Caco-2 (cell line): ENCODE measurements at regions not wholly inside any gene's neighbourhood (a gene's known extent, or its start where the extent isn't known, plus 50 kb on each side); places are given as distances from the start of the nearest gene placed in this dataset.

Experiments
- BruUV-seq: library from RNA; stranded (reverse); fragments of 400-500 nt; replicated peaks from 2 replicates; lab custom pipeline; 2021; lab: Mats Ljungman, UMichigan
- CTCF ChIA-PET: fragments of 300-600 bp; sonication (Branson Sonifier 250); formaldehyde crosslinking; loops from one replicate; lab custom pipeline; 2022; ENCODE audit warnings: antibody characterized with exemption; lab: Charles Lee
- POLR2A ChIA-PET: fragments of 300-600 bp; sonication (Branson Sonifier 250); formaldehyde crosslinking; loops from one replicate; lab custom pipeline; 2022; ENCODE audit warnings: antibody characterized with exemption; lab: Charles Lee
- DNase-seq, 2 experiments: peaks; one replicate each; pipeline versions ENCODE4 v3.0.0 to v3.0.0-alpha.2; 2020 to 2022
- H3K27me3 ChIP-seq: replicated peaks from 2 replicates; pipeline ENCODE4 v1.6.0; 2011; ENCODE audit warnings: low read length; ENCODE audit not compliant: control insufficient read depth, insufficient read depth
- H3K36me3 ChIP-seq: 2 replicates; pipeline ENCODE4 v1.5.1; 2011; ENCODE audit warnings: low read length; ENCODE audit not compliant: control insufficient read depth, insufficient read depth
- H3K4me1 ChIP-seq: fragments of 250-450 bp; sonication (Bioruptor Pico); 2 replicates; pipeline ENCODE4 v1.5.1; 2020; ENCODE audit warnings: mild to moderate bottlenecking
- H3K4me3 ChIP-seq: 2 replicates; pipeline ENCODE4 v1.5.1; 2011; ENCODE audit warnings: low read depth, mild to moderate bottlenecking, control low read depth, low read length
- H3K9me3 ChIP-seq: fragments of 250-450 bp; sonication (Bioruptor Pico); 2 replicates; pipeline ENCODE4 v1.5.1; 2020; ENCODE audit warnings: mild to moderate bottlenecking, moderate library complexity
- H3K27ac Mint-ChIP-seq: one replicate; pipeline ENCODE4 v1.8.0; 2022; ENCODE audit warnings: mixed read lengths; ENCODE audit not compliant: unreplicated experiment
- H3K27me3 Mint-ChIP-seq: one replicate; pipeline ENCODE4 v1.8.0; 2022; ENCODE audit warnings: mixed read lengths; ENCODE audit not compliant: insufficient read depth, unreplicated experiment
- H3K36me3 Mint-ChIP-seq: one replicate; pipeline ENCODE4 v1.8.0; 2022; ENCODE audit warnings: mild to moderate bottlenecking, mixed read lengths; ENCODE audit not compliant: insufficient read depth, unreplicated experiment
- H3K4me1 Mint-ChIP-seq: one replicate; pipeline ENCODE4 v1.8.0; 2022; ENCODE audit warnings: low read depth, mixed read lengths; ENCODE audit not compliant: unreplicated experiment
- H3K4me3 Mint-ChIP-seq: one replicate; pipeline ENCODE4 v1.8.0; 2022; ENCODE audit warnings: mild to moderate bottlenecking, moderate library complexity, mixed read lengths; ENCODE audit not compliant: unreplicated experiment
- H3K9me3 Mint-ChIP-seq: one replicate; pipeline ENCODE4 v1.8.0; 2022; ENCODE audit warnings: mixed read lengths; ENCODE audit not compliant: unreplicated experiment
- intact Hi-C: fragments of 100-400 bp; cut with micrococcal nuclease; formaldehyde crosslinking; loops from one replicate; pipeline ENCODE4 v1.10.0; 2022; ENCODE audit not compliant: unreplicated experiment
- TF ChIP-seq, protein P1 (sequence below), 2 experiments: fragments of 200-600 bp in 1 of 2; IDR thresholded peaks; 1 replicate in 1 of 2; 2 replicates in 1 of 2; pipeline versions ENCODE4 v1.5.1 to v1.8.0; 2011 to 2022; ENCODE audit warnings: antibody characterized with exemption in 1 of 2, control low read depth in 1 of 2, inconsistent platforms in 1 of 2, low read depth in 1 of 2, low read length in 1 of 2, mild to moderate bottlenecking in 1 of 2, moderate library complexity in 1 of 2; ENCODE audit not compliant: insufficient read depth in 1 of 2, severe bottlenecking in 1 of 2, unreplicated experiment in 1 of 2

DNA sequence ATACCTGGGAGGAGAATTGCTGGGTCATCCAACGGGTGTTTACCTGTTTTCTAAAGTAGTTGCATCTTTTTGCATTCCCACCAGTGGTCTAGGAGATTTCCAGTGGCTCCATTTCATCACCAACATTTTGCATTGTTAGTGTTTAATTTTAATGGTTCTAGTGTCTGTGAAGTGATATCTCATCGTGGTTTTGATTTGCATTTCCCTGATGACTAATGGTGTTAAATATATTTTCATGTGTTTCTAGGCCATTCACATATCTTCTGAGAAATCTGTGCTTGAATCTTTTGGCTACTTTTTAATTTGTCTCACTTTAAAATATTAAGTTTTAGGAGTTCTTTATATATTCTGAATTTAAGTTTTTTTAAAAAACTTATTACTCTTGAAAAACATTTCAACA is 439.6 kb downstream of the TMEM135 start:
- Mint-ChIP-seq H3K27ac (no peak overlapping the region), H3K9me3 (peaks cover 12% of the 10 kb centered on the region), H3K27me3 (no peaks in the 10 kb centered on the region), H3K4me3 (no peak overlapping the region), H3K4me1 (no peaks in the 10 kb centered on the region), H3K36me3 (no peaks in the 10 kb centered on the region)
- intact Hi-C loops, result no loop called here
- ChIA-PET POLR2A (no interaction called here), CTCF (no interaction called here)
- Histone ChIP-seq H3K27me3 (no peaks in the 10 kb centered on the region), H3K4me1 (no peaks in the 10 kb centered on the region), H3K9me3 (no peaks in the 10 kb centered on the region; the same call in 1 of the 2 replicates), H3K36me3 (no peaks in the 10 kb centered on the region), H3K4me3 (no peak overlapping the region)
- DNase-seq, result no peak
- TF ChIP-seq, protein P1, sequence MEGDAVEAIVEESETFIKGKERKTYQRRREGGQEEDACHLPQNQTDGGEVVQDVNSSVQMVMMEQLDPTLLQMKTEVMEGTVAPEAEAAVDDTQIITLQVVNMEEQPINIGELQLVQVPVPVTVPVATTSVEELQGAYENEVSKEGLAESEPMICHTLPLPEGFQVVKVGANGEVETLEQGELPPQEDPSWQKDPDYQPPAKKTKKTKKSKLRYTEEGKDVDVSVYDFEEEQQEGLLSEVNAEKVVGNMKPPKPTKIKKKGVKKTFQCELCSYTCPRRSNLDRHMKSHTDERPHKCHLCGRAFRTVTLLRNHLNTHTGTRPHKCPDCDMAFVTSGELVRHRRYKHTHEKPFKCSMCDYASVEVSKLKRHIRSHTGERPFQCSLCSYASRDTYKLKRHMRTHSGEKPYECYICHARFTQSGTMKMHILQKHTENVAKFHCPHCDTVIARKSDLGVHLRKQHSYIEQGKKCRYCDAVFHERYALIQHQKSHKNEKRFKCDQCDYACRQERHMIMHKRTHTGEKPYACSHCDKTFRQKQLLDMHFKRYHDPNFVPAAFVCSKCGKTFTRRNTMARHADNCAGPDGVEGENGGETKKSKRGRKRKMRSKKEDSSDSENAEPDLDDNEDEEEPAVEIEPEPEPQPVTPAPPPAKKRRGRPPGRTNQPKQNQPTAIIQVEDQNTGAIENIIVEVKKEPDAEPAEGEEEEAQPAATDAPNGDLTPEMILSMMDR (IDR thresholded peaks at IDR 0.05; ENCODE audit: insufficient read depth in 1 of 2, low read depth in 1 of 2, low read length in 1 of 2, severe bottlenecking in 1 of 2, unreplicated experiment in 1 of 2), result no peak
- no TSS peak for BruUV-seq

DNA sequence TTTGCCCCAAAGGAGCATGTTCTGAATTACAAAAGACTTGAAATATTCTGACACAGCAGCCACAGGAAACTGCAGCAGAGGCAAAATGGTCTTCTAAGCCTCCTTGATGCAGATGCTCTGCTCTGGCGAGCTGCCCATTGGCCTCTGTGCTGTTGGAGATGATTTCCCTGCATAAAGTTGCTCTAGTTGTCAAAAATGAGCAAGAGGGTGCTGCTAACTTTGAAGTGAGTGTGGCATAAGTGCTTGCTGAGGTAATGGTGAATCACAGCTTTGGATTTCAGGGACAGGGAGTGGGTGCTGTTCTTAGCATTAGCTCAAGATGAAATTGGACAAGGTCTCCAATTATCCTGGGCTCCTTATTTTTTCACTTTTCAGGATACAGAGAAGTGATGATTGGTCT is 435.4 kb downstream of the TMEM135 start:
- DNase-seq, result no peak
- no TSS peak for BruUV-seq
- Mint-ChIP-seq H3K4me1 (no peaks in the 10 kb centered on the region), H3K36me3 (no peaks in the 10 kb centered on the region), H3K27me3 (no peaks in the 10 kb centered on the region), H3K4me3 (no peak overlapping the region), H3K27ac (no peak overlapping the region), H3K9me3 (peaks cover 1% of the 10 kb centered on the region)
- intact Hi-C loops, result no loop called here
- Histone ChIP-seq H3K36me3 (no peaks in the 10 kb centered on the region), H3K27me3 (no peaks in the 10 kb centered on the region), H3K9me3 (no peaks in the 10 kb centered on the region), H3K4me1 (no peaks in the 10 kb centered on the region), H3K4me3 (no peak overlapping the region)
- TF ChIP-seq, protein P1 (IDR thresholded peaks at IDR 0.05; ENCODE audit: insufficient read depth in 1 of 2, low read depth in 1 of 2, low read length in 1 of 2, severe bottlenecking in 1 of 2, unreplicated experiment in 1 of 2), result no peak
- ChIA-PET POLR2A (no interaction called here), CTCF (interaction anchor here (0.7 kb wide), 1 partner anchor 45 kb away, joined by 7 read pairs; no protein-coding TSS in a partner anchor)

GRCh38 chr11:87466223-87466622 is 428.5 kb downstream of the TMEM135 start:
- no TSS peak for BruUV-seq
- Mint-ChIP-seq H3K27ac (no peak overlapping the region), H3K9me3 (peaks cover 10% of the 10 kb centered on the region), H3K36me3 (no peaks in the 10 kb centered on the region), H3K4me3 (no peak overlapping the region), H3K27me3 (no peaks in the 10 kb centered on the region), H3K4me1 (no peaks in the 10 kb centered on the region)
- no peaks in the 10 kb centered on the region for H3K36me3 ChIP-seq
- TF ChIP-seq, protein P1 (IDR thresholded peaks at IDR 0.05; ENCODE audit: insufficient read depth in 1 of 2, low read depth in 1 of 2, low read length in 1 of 2, severe bottlenecking in 1 of 2, unreplicated experiment in 1 of 2), result no peak
- H3K9me3 ChIP-seq, result no peaks in the 10 kb centered on the region; the same call in 1 of the 2 replicates
- peaks cover 24% of the 10 kb centered on the region for H3K4me1 ChIP-seq
- CTCF ChIA-PET, result no interaction called here
- no peaks in the 10 kb centered on the region for H3K27me3 ChIP-seq
- no peak for DNase-seq
- POLR2A ChIA-PET, result no interaction called here
- no peak overlapping the region for H3K4me3 ChIP-seq
- intact Hi-C loops, result no loop called here
